ENCODE measurements at regions not wholly inside any gene's neighbourhood (a gene's known extent, or its start where the extent isn't known, plus 50 kb on each side); places are given as distances from the start of the nearest gene placed in this dataset.

- Histone ChIP-seq H4K5ac (ENCODE audit: low read depth, low read length) (no peak overlapping the region), H3K36me3 (ENCODE audit: control insufficient read depth, insufficient read depth, low read length) (no peaks in the 10 kb centered on the region), H4K20me1 (ENCODE audit: insufficient read depth, low read length) (no peaks in the 10 kb centered on the region), H2AFZ (replicated peaks; ENCODE audit: low read length, poor library complexity) (no peak overlapping the region), H4K91ac (ENCODE audit: insufficient read depth, low read depth, low read length) (no peak overlapping the region), H2AK5ac (ENCODE audit: low read depth, low read length) (0 out of 2 replicates have a peak overlapping the region, but pooled peaks have one; percentile 11), H2BK15ac (ENCODE audit: low read depth, low read length) (0 out of 3 replicates have a peak overlapping the region, but pooled peaks have one; percentile 30), H2BK120ac (ENCODE audit: low read depth, low read length) (no peak overlapping the region), H3K4me2 (ENCODE audit: low read depth, low read length) (no peak overlapping the region), H3K79me1 (ENCODE audit: low read depth in 1 of 2, low read length in 2 of 2) (no peaks in the 10 kb centered on the region), H3K9ac (ENCODE audit: low read depth, low read length) (no peak overlapping the region), H3K18ac (ENCODE audit: low read depth, low read length) (no peak overlapping the region), H3K23ac (ENCODE audit: low read depth, low read length) (no peak overlapping the region), H2BK5ac (ENCODE audit: low read depth, low read length, poor library complexity, severe bottlenecking) (no peak overlapping the region), H2BK20ac (ENCODE audit: low read depth, low read length) (no peak overlapping the region), H3K4ac (ENCODE audit: low read depth, low read length) (no peak overlapping the region), H3K4me3 (ENCODE audit: insufficient read depth, low read depth, low read length) (no peak overlapping the region), H3K27ac (ENCODE audit: insufficient read depth, low read length) (no peak overlapping the region), H3K27me3 (ENCODE audit: control insufficient read depth, insufficient read depth, low read length) (no peaks in the 10 kb centered on the region), H3K4me1 (ENCODE audit: control insufficient read depth, insufficient read depth, low read length) (peaks cover 8% of the 10 kb centered on the region), H2AK9ac (replicated peaks; ENCODE audit: low read depth, low read length, poor library complexity) (no peak overlapping the region), H4K8ac (ENCODE audit: low read depth in 2 of 2, low read length in 2 of 2) (no peak overlapping the region), H3K9me3 (ENCODE audit: control insufficient read depth, insufficient read depth, low read length) (no peaks in the 10 kb centered on the region), H3K56ac (ENCODE audit: extremely low read depth, insufficient read depth, low read length) (no peak overlapping the region), H3K14ac (replicated peaks; ENCODE audit: low read depth, low read length) (no peak overlapping the region), H3K9me1 (ENCODE audit: insufficient read depth, low read length) (peaks cover 5% of the 10 kb centered on the region; the same call in 1 of the 2 replicates)
- in situ Hi-C loops (cut with MboI; ENCODE audit: low sequenced_read_pairs) (no loop called here), dilution Hi-C loops (cut with HindIII; ENCODE audit: low sequenced_read_pairs, unreplicated experiment) (no loop called here), intact Hi-C loops (cut with micrococcal nuclease) (no loop called here)
- 91% methylated on average over 7 of the region's 13 CpGs; no CpG with 5 or more reads in 1 of the 2 experiments for WGBS, 2 experiments (ENCODE audit: extremely low coverage in 2 of 2, insufficient read length in 1 of 2)
- POLR2A ChIA-PET (ENCODE audit: unreplicated experiment): no interaction called here
- no peak for TF ChIP-seq FOS (IDR thresholded peaks at IDR 0.05; ENCODE audit: low read depth, low read length)
- TF ChIP-seq RFX5 (IDR thresholded peaks at IDR 0.05; ENCODE audit: low read depth, low read length): no peak
- no peak for TF ChIP-seq POLR2A (IDR thresholded peaks at IDR 0.05; ENCODE audit: low read depth, low read length)
- TF ChIP-seq USF2 (IDR thresholded peaks at IDR 0.05; ENCODE audit: low read depth, low read length): no peak
- TF ChIP-seq MXI1 (IDR thresholded peaks at IDR 0.05; ENCODE audit: borderline replicate concordance, low read depth, low read length): no peak
- no peak for TF ChIP-seq RCOR1 (IDR thresholded peaks at IDR 0.05; ENCODE audit: insufficient replicate concordance, low read length)
- TF ChIP-seq NFE2L2 (IDR thresholded peaks at IDR 0.05; ENCODE audit: low read depth, low read length): no peak
- no peak for TF ChIP-seq MAFK (IDR thresholded peaks at IDR 0.05; ENCODE audit: low read depth, low read length)
- TF ChIP-seq CEBPB (IDR thresholded peaks at IDR 0.05; ENCODE audit: low read depth, low read length): no peak
- no peak for TF ChIP-seq MAZ (IDR thresholded peaks at IDR 0.05; ENCODE audit: borderline replicate concordance, low read depth, low read length)
- no peak for TF ChIP-seq CTCF (conservative IDR thresholded peaks at IDR 0.05; ENCODE audit: low read depth, low read length)
- BruUV-seq (replicated peaks): no TSS peak
- CTCF ChIA-PET: no interaction called here
- ATAC-seq (ENCODE audit: low read depth): no peak
- DNase-seq: no peak
Observed at GRCh38 chr2:133802409-133803039, 234.3 kb upstream of the NCKAP5 start.
